ENCODE measurements at regions not wholly inside any gene's neighbourhood (a gene's known extent, or its start where the extent isn't known, plus 50 kb on each side); places are given as distances from the start of the nearest gene placed in this dataset.

GRCh38 chr17:36673637-36674277 lies 72.4 kb downstream of the MRM1 start:
- TF ChIP-seq CTCF (IDR thresholded peaks at IDR 0.05; ENCODE audit: low read depth, low read length) (no peak), POLR2A (IDR thresholded peaks at IDR 0.05; ENCODE audit: extremely low read depth, insufficient read length) (no peak), MYC (IDR thresholded peaks at IDR 0.05; ENCODE audit: low read depth, low read length) (no peak)

Measured in NB4 (cell line).